ENCODE measurements at regions not wholly inside any gene's neighbourhood (a gene's known extent, or its start where the extent isn't known, plus 50 kb on each side); places are given as distances from the start of the nearest gene placed in this dataset.

DNA sequence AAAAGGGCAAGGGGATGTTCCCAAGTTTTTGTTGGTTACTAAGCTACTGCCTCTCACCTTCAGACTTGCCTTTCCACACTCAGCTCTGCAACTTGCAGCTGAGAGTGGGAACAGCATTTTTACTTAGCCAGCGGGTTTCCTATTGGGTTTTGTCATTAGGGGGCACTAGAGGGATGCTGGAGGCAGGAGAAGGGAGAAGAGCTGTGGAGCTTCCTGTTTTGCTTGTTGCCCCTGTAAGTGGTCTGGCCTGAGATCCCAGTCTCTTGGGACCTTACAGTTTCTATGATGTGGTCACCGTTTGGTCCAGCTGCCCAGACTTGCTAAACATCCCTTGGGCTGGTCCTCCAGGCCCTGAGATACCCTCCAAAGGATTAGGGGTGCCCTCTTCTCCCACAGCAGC is 209.6 kb upstream of the NLRP1 start:
- TF ChIP-seq POLR2AphosphoS5 (IDR thresholded peaks at IDR 0.05; ENCODE audit: borderline replicate concordance, low read depth, low read length) (no peak), EZH2 (IDR thresholded peaks at IDR 0.05) (no peak), FOXP2 (optimal IDR thresholded peaks at IDR 0.05; ENCODE audit: control extremely low read depth, extremely low read length, insufficient read depth) (no peak)

All from SK-N-MC (cell line).